CD4-positive, alpha-beta T cell (primary cell): ENCODE measurements at regions not wholly inside any gene's neighbourhood (a gene's known extent, or its start where the extent isn't known, plus 50 kb on each side); places are given as distances from the start of the nearest gene placed in this dataset.

Experiments
- ATAC-seq: fragments of 200-7000 bp; cut with Tn5 transposase; one replicate; pipeline ENCODE4 v1.10.0; 2022; ENCODE audit warnings: mild to moderate bottlenecking; ENCODE audit not compliant: poor library complexity
- CTCF ChIA-PET: fragments of 350-600 bp; sonication (Branson Sonifier 250); formaldehyde crosslinking; loops from one replicate; lab custom pipeline; 2021; ENCODE audit warnings: antibody characterized with exemption, inconsistent platforms; lab: Charles Lee
- POLR2A ChIA-PET: fragments of 350-600 bp; sonication (Branson Sonifier 250); formaldehyde crosslinking; loops from one replicate; lab custom pipeline; 2021; ENCODE audit warnings: antibody characterized with exemption, inconsistent platforms; lab: Charles Lee
- DNase-seq, 14 experiments: peaks; one replicate each; pipeline ENCODE4 v3.0.0-alpha.2; 2013 to 2020; ENCODE audit warnings: mixed read lengths in 2 of 14
- H3K27ac ChIP-seq, 2 donors: one replicate each; pipeline versions ENCODE4 v1.5.1 to v1.7.0; 2013; ENCODE audit warnings: low read length in 2 of 2, low read depth in 1 of 2, mild to moderate bottlenecking in 1 of 2
- H3K27me3 ChIP-seq, 2 experiments: 1 replicate in 1 of 2; 2 replicates in 1 of 2; pipeline versions ENCODE4 v1.6.1 to v1.7.0; 2013; ENCODE audit warnings: low read length in 2 of 2, control low read depth in 1 of 2, mild to moderate bottlenecking in 1 of 2, moderate library complexity in 1 of 2; ENCODE audit not compliant: insufficient read depth in 2 of 2, control insufficient read depth in 1 of 2
- H3K36me3 ChIP-seq: one replicate; pipeline ENCODE4 v1.6.1; 2013; ENCODE audit warnings: low read length, control low read depth; ENCODE audit not compliant: insufficient read depth
- H3K4me1 ChIP-seq: one replicate; pipeline ENCODE4 v1.6.1; 2013; ENCODE audit warnings: low read length, control low read depth; ENCODE audit not compliant: insufficient read depth
- H3K4me3 ChIP-seq: one replicate; pipeline ENCODE4 v1.5.1; 2013; ENCODE audit warnings: mild to moderate bottlenecking, low read length, moderate library complexity
- H3K9me3 ChIP-seq, 2 experiments: 1 replicate in 1 of 2; 2 replicates in 1 of 2; pipeline versions ENCODE4 v1.6.1 to v1.7.0; 2013; ENCODE audit warnings: low read length in 2 of 2, mild to moderate bottlenecking in 2 of 2, control low read depth in 1 of 2, moderate library complexity in 1 of 2; ENCODE audit not compliant: control insufficient read depth in 1 of 2, insufficient read depth in 1 of 2
- H3K27ac Mint-ChIP-seq: one replicate; pipeline ENCODE4 v1.8.0; 2020; ENCODE audit warnings: mixed read lengths
- H3K27me3 Mint-ChIP-seq: one replicate; pipeline ENCODE4 v1.8.0; 2021; ENCODE audit warnings: mixed read lengths
- H3K36me3 Mint-ChIP-seq: one replicate; pipeline ENCODE4 v1.8.0; 2021; ENCODE audit warnings: low read depth, mixed read lengths
- H3K4me1 Mint-ChIP-seq: one replicate; pipeline ENCODE4 v1.8.0; 2021; ENCODE audit warnings: low read depth, mixed read lengths
- H3K4me3 Mint-ChIP-seq: one replicate; pipeline ENCODE4 v1.8.0; 2020; ENCODE audit warnings: mild to moderate bottlenecking, mixed read lengths
- H3K9me3 Mint-ChIP-seq: one replicate; pipeline ENCODE4 v1.8.0; 2020; ENCODE audit warnings: mixed read lengths
- intact Hi-C, 2 experiments: fragments of 100-400 bp; cut with DNase I in 1 of 2; cut with micrococcal nuclease in 1 of 2; formaldehyde crosslinking; loops; one replicate each; pipeline versions ENCODE4 v1.15.1 to v1.9.0; 2023 to 2025; cut with DNase I, micrococcal nuclease
- TF ChIP-seq, protein P1 (sequence below): fragments of 200-600 bp; IDR thresholded peaks from one replicate; pipeline ENCODE4 v1.8.0; 2022; ENCODE audit warnings: antibody characterized with exemption, mild to moderate bottlenecking

DNA sequence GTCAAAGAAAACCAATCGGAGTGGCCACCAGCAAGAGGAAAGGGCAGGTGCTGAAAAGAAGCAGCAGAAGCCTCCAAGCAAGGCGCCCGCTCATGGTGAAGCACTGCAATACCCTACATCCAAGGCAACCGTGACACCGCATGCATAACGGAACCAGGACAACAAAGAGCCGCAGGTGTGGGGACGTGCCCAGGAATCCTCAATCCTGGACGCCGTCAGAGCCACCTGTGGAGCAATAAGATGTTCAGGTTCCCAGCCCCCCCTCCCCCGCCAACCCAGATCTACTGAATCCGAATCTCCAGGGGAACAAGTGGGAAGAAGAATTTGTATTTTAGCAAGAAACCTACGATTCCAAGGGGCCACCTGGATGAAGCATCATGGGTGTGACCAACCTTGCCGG lies 70.8 kb downstream of the SHANK2 start:
- no peaks in the 10 kb centered on the region for H3K4me1 ChIP-seq
- intact Hi-C loops: no loop called here
- H3K27ac ChIP-seq: no peak overlapping the region
- peaks cover 0 to 4% of the 10 kb centered on the region in 2 experiments for H3K9me3 ChIP-seq
- POLR2A ChIA-PET: no interaction called here
- H3K27me3 ChIP-seq: no peaks in the 10 kb centered on the region
- no peak for DNase-seq
- no peak overlapping the region for H3K4me3 Mint-ChIP-seq
- H3K36me3 ChIP-seq: no peaks in the 10 kb centered on the region
- peaks cover 7% of the 10 kb centered on the region for H3K27me3 Mint-ChIP-seq
- TF ChIP-seq, protein P1, sequence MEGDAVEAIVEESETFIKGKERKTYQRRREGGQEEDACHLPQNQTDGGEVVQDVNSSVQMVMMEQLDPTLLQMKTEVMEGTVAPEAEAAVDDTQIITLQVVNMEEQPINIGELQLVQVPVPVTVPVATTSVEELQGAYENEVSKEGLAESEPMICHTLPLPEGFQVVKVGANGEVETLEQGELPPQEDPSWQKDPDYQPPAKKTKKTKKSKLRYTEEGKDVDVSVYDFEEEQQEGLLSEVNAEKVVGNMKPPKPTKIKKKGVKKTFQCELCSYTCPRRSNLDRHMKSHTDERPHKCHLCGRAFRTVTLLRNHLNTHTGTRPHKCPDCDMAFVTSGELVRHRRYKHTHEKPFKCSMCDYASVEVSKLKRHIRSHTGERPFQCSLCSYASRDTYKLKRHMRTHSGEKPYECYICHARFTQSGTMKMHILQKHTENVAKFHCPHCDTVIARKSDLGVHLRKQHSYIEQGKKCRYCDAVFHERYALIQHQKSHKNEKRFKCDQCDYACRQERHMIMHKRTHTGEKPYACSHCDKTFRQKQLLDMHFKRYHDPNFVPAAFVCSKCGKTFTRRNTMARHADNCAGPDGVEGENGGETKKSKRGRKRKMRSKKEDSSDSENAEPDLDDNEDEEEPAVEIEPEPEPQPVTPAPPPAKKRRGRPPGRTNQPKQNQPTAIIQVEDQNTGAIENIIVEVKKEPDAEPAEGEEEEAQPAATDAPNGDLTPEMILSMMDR: no peak
- H3K4me3 ChIP-seq: no peak overlapping the region
- H3K27ac Mint-ChIP-seq: no peak overlapping the region
- CTCF ChIA-PET: no interaction called here
- no peaks in the 10 kb centered on the region for H3K4me1 Mint-ChIP-seq
- peaks cover 4% of the 10 kb centered on the region for H3K9me3 Mint-ChIP-seq
- no peak for ATAC-seq
- no peaks in the 10 kb centered on the region for H3K36me3 Mint-ChIP-seq

- Histone ChIP-seq H3K9me3 (peaks cover 0 to 4% of the 10 kb centered on the region in 2 experiments), H3K27ac (no peak overlapping the region), H3K4me1 (no peaks in the 10 kb centered on the region), H3K4me3 (no peak overlapping the region), H3K36me3 (no peaks in the 10 kb centered on the region), H3K27me3 (no peaks in the 10 kb centered on the region)
- Mint-ChIP-seq H3K4me1 (no peaks in the 10 kb centered on the region), H3K36me3 (no peaks in the 10 kb centered on the region), H3K4me3 (no peak overlapping the region), H3K27me3 (peaks cover 7% of the 10 kb centered on the region), H3K27ac (no peak overlapping the region), H3K9me3 (peaks cover 5% of the 10 kb centered on the region)
- ChIA-PET POLR2A (no interaction called here), CTCF (no interaction called here)
- ATAC-seq (no peak), DNase-seq (no peak)
- intact Hi-C loops: no loop called here
- TF ChIP-seq, protein P1: no peak
Measured at GRCh38 chr11:71180694-71181470, 71.5 kb downstream of the SHANK2 start.

- Histone ChIP-seq H3K4me1 (no peaks in the 10 kb centered on the region), H3K27me3 (no peaks in the 10 kb centered on the region), H3K9me3 (peaks cover 0 to 4% of the 10 kb centered on the region in 2 experiments), H3K4me3 (no peak overlapping the region), H3K27ac (no peak overlapping the region), H3K36me3 (no peaks in the 10 kb centered on the region)
- no peaks in the 10 kb centered on the region for H3K36me3 Mint-ChIP-seq
- H3K27ac Mint-ChIP-seq: no peak overlapping the region
- TF ChIP-seq, protein P1: no peak
- ATAC-seq: no peak
- peaks cover 8% of the 10 kb centered on the region for H3K9me3 Mint-ChIP-seq
- ChIA-PET POLR2A (no interaction called here), CTCF (no interaction called here)
- no peak for DNase-seq
- no peaks in the 10 kb centered on the region for H3K4me1 Mint-ChIP-seq
- no peak overlapping the region for H3K4me3 Mint-ChIP-seq
- peaks cover 7% of the 10 kb centered on the region for H3K27me3 Mint-ChIP-seq
- intact Hi-C loops: no loop called here
Measured at GRCh38 chr11:71179877-71180605, 72.3 kb downstream of the SHANK2 start.
